H1 (cell line): ENCODE measurements at regions not wholly inside any gene's neighbourhood (a gene's known extent, or its start where the extent isn't known, plus 50 kb on each side); places are given as distances from the start of the nearest gene placed in this dataset.

Source experiments
- KDM1A ChIP-seq: fragments of 200-600, 300-600 bp; sonication (generic); IDR thresholded peaks from 2 replicates; pipeline ENCODE4 v1.7.1; 2016; ENCODE audit warnings: mild to moderate bottlenecking, low read length, borderline replicate concordance
- SAP30 ChIP-seq: fragments of 300-600 bp; sonication (generic); IDR thresholded peaks from 2 replicates; pipeline ENCODE4 v1.7.1; 2012; ENCODE audit warnings: low read length, moderate library complexity, mild to moderate bottlenecking, inconsistent platforms; ENCODE audit not compliant: insufficient read depth, insufficient replicate concordance
- TAF7 ChIP-seq: optimal IDR thresholded peaks from 2 replicates; pipeline ENCODE3; 2011; ENCODE audit warnings: low read depth, mild to moderate bottlenecking, inconsistent platforms, low read length, moderate library complexity, borderline replicate concordance

- TF ChIP-seq KDM1A = no peak
- TF ChIP-seq TAF7 = no peak
- TF ChIP-seq SAP30 = no peak
Observed at GRCh38 chrX:131216828-131217227, 72.3 kb downstream of the IGSF1 start (continued).
